Erythroblast (primary cell): ENCODE measurements at regions not wholly inside any gene's neighbourhood (a gene's known extent, or its start where the extent isn't known, plus 50 kb on each side); places are given as distances from the start of the nearest gene placed in this dataset.

ENCODE experiments used
- GATA1 ChIP-seq: IDR thresholded peaks from 2 replicates; pipeline ENCODE4 v1.6.1; 2011; ENCODE audit warnings: low read depth, mild to moderate bottlenecking, control low read depth, low read length, moderate library complexity
- POLR2A ChIP-seq: IDR thresholded peaks from 2 replicates; pipeline ENCODE4 v1.6.1; 2011; ENCODE audit warnings: mild to moderate bottlenecking, low read length

GRCh38 chr9:16974436-16974835, 104.0 kb upstream of the BNC2 start:
- TF ChIP-seq POLR2A: no peak
- TF ChIP-seq GATA1: no peak
